Stomach smooth muscle (tissue), 2 donors: ENCODE measurements at regions not wholly inside any gene's neighbourhood (a gene's known extent, or its start where the extent isn't known, plus 50 kb on each side); places are given as distances from the start of the nearest gene placed in this dataset.

Source experiments
- H3K27ac ChIP-seq: one replicate; pipeline ENCODE4 v1.7.0; 2013; ENCODE audit warnings: mild to moderate bottlenecking, low read length, inconsistent platforms
- H3K27me3 ChIP-seq, 2 donors: one replicate each; pipeline ENCODE4 v1.7.0; 2013; ENCODE audit warnings: low read length in 2 of 2; ENCODE audit not compliant: insufficient read depth in 2 of 2, control insufficient read depth in 1 of 2
- H3K36me3 ChIP-seq, 2 donors: one replicate each; pipeline ENCODE4 v1.7.0; 2013; ENCODE audit warnings: low read length in 2 of 2; ENCODE audit not compliant: control insufficient read depth in 2 of 2, insufficient read depth in 2 of 2
- H3K4me1 ChIP-seq: one replicate; pipeline ENCODE4 v1.7.0; 2013; ENCODE audit warnings: low read length; ENCODE audit not compliant: control insufficient read depth, insufficient read depth
- H3K4me3 ChIP-seq, 2 donors: one replicate each; pipeline ENCODE4 v1.7.0; 2013; ENCODE audit warnings: low read length in 2 of 2
- H3K9ac ChIP-seq, 2 donors: one replicate each; pipeline ENCODE4 v1.7.0; 2013; ENCODE audit warnings: low read length in 2 of 2, mild to moderate bottlenecking in 1 of 2
- H3K9me3 ChIP-seq, 2 donors: one replicate each; pipeline ENCODE4 v1.7.0; 2013; ENCODE audit warnings: low read length in 2 of 2; ENCODE audit not compliant: control insufficient read depth in 2 of 2
- donor health status: healthy.
- donor health status: Pancreatic carcinoma.

- H3K36me3 ChIP-seq = no peaks in the 10 kb centered on the region
- no peak overlapping the region for H3K4me3 ChIP-seq
- H3K9ac ChIP-seq = no peak overlapping the region
- no peaks in the 10 kb centered on the region for H3K9me3 ChIP-seq
- H3K4me1 ChIP-seq = no peaks in the 10 kb centered on the region
- H3K27me3 ChIP-seq = peaks cover 0 to 2% of the 10 kb centered on the region in 2 donors
- H3K27ac ChIP-seq = no peak overlapping the region
Measured at GRCh38 chr16:65223335-65223734, 101.5 kb upstream of the CDH11 start.

GRCh38 chr16:65222536-65222935 is 100.7 kb upstream of the CDH11 start:
- Histone ChIP-seq H3K4me3 (no peak overlapping the region), H3K4me1 (no peaks in the 10 kb centered on the region), H3K27ac (no peak overlapping the region), H3K9me3 (no peaks in the 10 kb centered on the region), H3K9ac (no peak overlapping the region), H3K27me3 (peaks cover 0 to 2% of the 10 kb centered on the region in 2 donors), H3K36me3 (no peaks in the 10 kb centered on the region)

DNA sequence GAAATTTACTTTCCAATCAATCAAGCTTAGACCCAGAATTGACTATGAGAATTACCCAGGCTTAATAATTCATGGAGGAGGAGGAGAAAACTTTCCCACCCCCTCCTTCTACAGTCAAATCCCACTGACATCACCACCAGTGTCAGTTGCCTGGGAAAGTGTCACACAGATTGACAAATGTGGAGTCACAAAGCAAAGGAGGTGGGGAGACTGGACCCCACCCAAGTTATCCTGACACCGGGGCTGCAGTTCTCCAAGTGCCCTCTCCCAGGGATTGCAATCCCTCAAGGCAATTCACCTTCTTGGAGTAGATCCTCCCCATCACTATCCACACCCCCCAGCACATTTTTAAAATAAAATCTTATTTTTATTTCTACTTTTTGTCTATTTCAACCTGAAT is 100.2 kb upstream of the CDH11 start:
- Histone ChIP-seq H3K27me3 (peaks cover 0 to 2% of the 10 kb centered on the region in 2 donors), H3K27ac (no peak overlapping the region), H3K36me3 (no peaks in the 10 kb centered on the region), H3K4me3 (no peak overlapping the region), H3K9me3 (no peaks in the 10 kb centered on the region), H3K9ac (no peak overlapping the region), H3K4me1 (no peaks in the 10 kb centered on the region)

GRCh38 chr16:65219786-65220185 is 97.9 kb upstream of the CDH11 start:
- Histone ChIP-seq H3K9me3 (no peaks in the 10 kb centered on the region), H3K4me3 (no peak overlapping the region), H3K27me3 (no peaks in the 10 kb centered on the region), H3K27ac (no peak overlapping the region), H3K4me1 (no peaks in the 10 kb centered on the region), H3K9ac (no peak overlapping the region), H3K36me3 (no peaks in the 10 kb centered on the region)

DNA sequence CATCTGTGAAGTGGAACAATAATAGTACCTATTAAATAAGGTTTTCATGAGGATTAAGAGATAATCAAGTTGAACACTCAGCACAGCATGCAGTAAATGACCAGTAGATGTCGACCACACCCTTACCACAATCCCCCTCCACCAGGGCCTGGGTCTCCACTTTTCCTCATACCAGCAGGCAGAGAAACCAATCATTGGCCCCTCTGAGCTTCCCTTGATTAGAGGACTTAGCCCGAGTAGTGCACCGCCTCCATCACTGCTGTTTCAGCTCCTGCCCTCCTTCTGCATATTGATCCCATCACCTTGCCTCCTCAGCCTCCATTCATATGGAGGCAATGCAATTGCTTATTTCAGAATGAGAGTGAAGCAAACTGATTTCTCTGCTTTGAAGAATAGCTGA is 96.5 kb upstream of the CDH11 start:
- Histone ChIP-seq H3K27ac (no peak overlapping the region), H3K9me3 (no peaks in the 10 kb centered on the region), H3K27me3 (no peaks in the 10 kb centered on the region), H3K4me1 (no peaks in the 10 kb centered on the region), H3K9ac (no peak overlapping the region), H3K36me3 (no peaks in the 10 kb centered on the region), H3K4me3 (no peak overlapping the region)

- no peak overlapping the region for H3K9ac ChIP-seq
- no peaks in the 10 kb centered on the region for H3K9me3 ChIP-seq
- no peaks in the 10 kb centered on the region for H3K4me1 ChIP-seq
- H3K27ac ChIP-seq = no peak overlapping the region
- no peak overlapping the region for H3K4me3 ChIP-seq
- no peaks in the 10 kb centered on the region for H3K36me3 ChIP-seq
- no peaks in the 10 kb centered on the region for H3K27me3 ChIP-seq
Measured at GRCh38 chr16:65213866-65214595, 92.2 kb upstream of the CDH11 start.

DNA sequence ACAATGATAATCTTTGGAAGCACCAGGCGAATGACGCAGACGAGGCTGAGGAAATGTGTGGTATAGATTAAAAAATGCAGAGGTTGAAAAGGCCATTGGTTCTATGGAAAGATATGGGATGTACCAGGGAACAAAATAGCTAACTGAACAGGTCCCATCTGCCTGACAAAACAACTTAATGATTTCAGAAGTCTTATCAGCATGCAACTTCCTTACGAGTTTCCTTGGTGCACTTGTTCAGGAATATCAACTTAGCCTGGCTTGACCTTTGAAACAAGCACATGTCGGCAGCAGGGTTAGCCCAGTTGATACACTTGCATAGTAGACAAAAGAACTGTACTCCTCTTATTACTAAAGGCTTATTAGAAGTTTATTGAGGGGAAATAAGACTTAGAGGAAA is 90.9 kb upstream of the CDH11 start:
- Histone ChIP-seq H3K4me1 (no peaks in the 10 kb centered on the region), H3K4me3 (no peak overlapping the region), H3K27me3 (no peaks in the 10 kb centered on the region), H3K36me3 (no peaks in the 10 kb centered on the region), H3K27ac (no peak overlapping the region), H3K9me3 (no peaks in the 10 kb centered on the region), H3K9ac (no peak overlapping the region)

GRCh38 chr16:65212240-65212639 is 90.4 kb upstream of the CDH11 start:
- no peak overlapping the region for H3K4me3 ChIP-seq
- H3K9me3 ChIP-seq = no peaks in the 10 kb centered on the region
- no peak overlapping the region for H3K9ac ChIP-seq
- no peaks in the 10 kb centered on the region for H3K36me3 ChIP-seq
- no peaks in the 10 kb centered on the region for H3K4me1 ChIP-seq
- no peaks in the 10 kb centered on the region for H3K27me3 ChIP-seq
- H3K27ac ChIP-seq = no peak overlapping the region

DNA sequence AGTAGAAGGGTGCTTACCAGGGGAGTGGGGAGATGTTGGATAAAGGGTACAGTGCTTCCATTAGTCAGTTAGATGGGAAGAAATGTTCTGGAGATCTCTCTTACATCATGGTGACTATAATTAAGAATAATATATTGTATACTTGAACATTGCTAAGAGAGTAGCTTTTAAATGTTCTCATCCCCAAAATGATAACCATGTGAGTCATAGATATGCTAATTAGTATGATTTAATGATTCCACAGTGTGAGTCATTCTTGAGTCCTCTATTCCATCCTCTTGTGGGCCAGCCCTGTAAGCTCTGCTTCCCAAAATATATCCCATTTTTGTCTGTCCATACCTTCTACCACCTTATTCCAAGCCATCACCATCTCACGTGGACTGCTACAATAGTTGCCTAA is 80.6 kb upstream of the CDH11 start:
- Histone ChIP-seq H3K9ac (no peak overlapping the region), H3K27ac (no peak overlapping the region), H3K4me3 (no peak overlapping the region), H3K4me1 (no peaks in the 10 kb centered on the region), H3K9me3 (no peaks in the 10 kb centered on the region), H3K27me3 (no peaks in the 10 kb centered on the region), H3K36me3 (no peaks in the 10 kb centered on the region)

DNA sequence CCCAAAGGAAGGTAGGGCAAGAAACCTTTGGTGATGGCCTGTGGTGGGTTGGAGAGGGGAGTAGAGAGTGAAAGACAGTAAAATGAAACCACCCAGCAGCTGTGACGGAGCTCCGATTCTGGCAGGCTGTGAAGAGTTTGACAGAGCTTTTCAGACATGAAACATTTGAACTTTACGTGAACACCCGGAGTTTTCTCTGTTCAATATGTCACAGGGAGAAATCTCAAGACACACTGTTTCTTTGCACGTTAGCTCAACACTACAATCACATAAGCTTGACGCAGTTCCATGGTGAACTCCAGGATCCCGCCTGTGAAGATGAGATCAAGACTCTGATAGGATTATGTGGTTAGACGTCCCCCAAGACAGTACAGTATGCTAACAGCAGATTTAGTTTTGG is 79.6 kb upstream of the CDH11 start:
- Histone ChIP-seq H3K9ac (no peak overlapping the region), H3K36me3 (no peaks in the 10 kb centered on the region), H3K4me1 (peaks cover 5% of the 10 kb centered on the region), H3K4me3 (no peak overlapping the region), H3K9me3 (no peaks in the 10 kb centered on the region), H3K27me3 (no peaks in the 10 kb centered on the region), H3K27ac (no peak overlapping the region)

DNA sequence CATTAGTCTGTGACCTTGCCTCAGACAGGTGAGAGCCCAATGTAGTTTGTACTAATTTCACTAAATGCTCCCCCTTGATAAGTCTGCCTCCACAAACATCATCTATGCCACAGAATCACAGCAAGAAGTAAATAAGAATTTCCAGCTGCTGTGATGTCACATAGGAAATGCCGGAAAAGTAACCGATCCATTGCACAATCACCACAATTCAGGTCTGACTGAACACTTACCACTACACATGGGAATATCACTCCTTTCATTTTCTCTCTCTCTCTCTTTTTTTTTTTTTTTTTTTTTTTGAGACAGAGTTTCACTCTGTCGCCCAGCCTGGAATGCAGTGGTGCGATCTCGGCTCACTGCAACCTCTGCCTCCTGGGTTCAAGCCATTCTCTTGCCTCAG is 79.0 kb upstream of the CDH11 start:
- Histone ChIP-seq H3K9ac (no peak overlapping the region), H3K4me3 (no peak overlapping the region), H3K9me3 (no peaks in the 10 kb centered on the region), H3K27ac (no peak overlapping the region), H3K27me3 (no peaks in the 10 kb centered on the region), H3K4me1 (peaks cover 5% of the 10 kb centered on the region), H3K36me3 (no peaks in the 10 kb centered on the region)
